CD14-positive monocyte (primary cell): ENCODE measurements at regions not wholly inside any gene's neighbourhood (a gene's known extent, or its start where the extent isn't known, plus 50 kb on each side); places are given as distances from the start of the nearest gene placed in this dataset.

Experiments
- DNase-seq, 3 donors: peaks; one replicate each; pipeline ENCODE4 v3.0.0-alpha.2; 2011 to 2022
- H2AFZ ChIP-seq: 2 replicates; pipeline ENCODE4 v1.6.0; 2012; ENCODE audit warnings: mild to moderate bottlenecking, low read depth, low read length, inconsistent platforms; ENCODE audit not compliant: insufficient read depth, poor library complexity, severe bottlenecking
- H3K27ac ChIP-seq, 2 donors: 1 replicate in 1 of 2; 2 replicates in 1 of 2; pipeline ENCODE4 v1.5.1; 2012 to 2013; ENCODE audit warnings: low read length in 2 of 2, control low read depth in 1 of 2, inconsistent platforms in 1 of 2, low read depth in 1 of 2, mild to moderate bottlenecking in 1 of 2
- H3K27me3 ChIP-seq, 2 donors: one replicate each; pipeline versions ENCODE4 v1.6.0 to v1.6.1; 2011 to 2013; ENCODE audit warnings: low read length in 2 of 2; ENCODE audit not compliant: control insufficient read depth in 2 of 2, insufficient read depth in 2 of 2
- H3K36me3 ChIP-seq, 2 donors: replicated peaks in 1 of 2; 1 replicate in 1 of 2; 2 replicates in 1 of 2; pipeline versions ENCODE4 v1.5.1 to v1.6.1; 2012 to 2013; ENCODE audit warnings: low read length in 2 of 2, control low read depth in 1 of 2, inconsistent platforms in 1 of 2, mild to moderate bottlenecking in 1 of 2; ENCODE audit not compliant: insufficient read depth in 2 of 2, control insufficient read depth in 1 of 2
- H3K4me1 ChIP-seq, 2 donors: 1 replicate in 1 of 2; 2 replicates in 1 of 2; pipeline versions ENCODE4 v1.5.1 to v1.6.1; 2012 to 2013; ENCODE audit warnings: low read length in 2 of 2, control low read depth in 1 of 2, inconsistent platforms in 1 of 2, mild to moderate bottlenecking in 1 of 2, moderate library complexity in 1 of 2; ENCODE audit not compliant: insufficient read depth in 2 of 2, control insufficient read depth in 1 of 2
- H3K4me2 ChIP-seq: replicated peaks from 2 replicates; pipeline ENCODE3; 2012; ENCODE audit warnings: low read length, moderate library complexity, mild to moderate bottlenecking; ENCODE audit not compliant: poor library complexity, severe bottlenecking; ENCODE audit errors: extremely low read depth
- H3K4me3 ChIP-seq, 3 experiments: fragments of 200-600 bp in 1 of 3; sonication (generic) in 1 of 3; replicated peaks in 1 of 3; 1 replicate in 2 of 3; 2 replicates in 1 of 3; pipeline ENCODE4 v1.5.1; 2011 to 2013; ENCODE audit warnings: low read length in 3 of 3, mild to moderate bottlenecking in 3 of 3, control low read depth in 2 of 3, low read depth in 2 of 3, inconsistent platforms in 1 of 3, moderate library complexity in 1 of 3
- H3K79me2 ChIP-seq: 2 replicates; pipeline ENCODE4 v1.6.0; 2012; ENCODE audit warnings: mild to moderate bottlenecking, control low read depth, inconsistent platforms, low read length, moderate library complexity; ENCODE audit not compliant: insufficient read depth
- H3K9ac ChIP-seq: 2 replicates; pipeline ENCODE4 v1.6.0; 2017; ENCODE audit warnings: low read length, mild to moderate bottlenecking; ENCODE audit not compliant: insufficient read depth, poor library complexity, severe bottlenecking
- H3K9me3 ChIP-seq, 2 donors: replicated peaks in 1 of 2; 1 replicate in 1 of 2; 2 replicates in 1 of 2; pipeline versions ENCODE4 v1.5.1 to v1.6.1; 2012 to 2013; ENCODE audit warnings: low read length in 2 of 2, control low read depth in 1 of 2; ENCODE audit not compliant: control insufficient read depth in 1 of 2, insufficient read depth in 1 of 2
- H4K20me1 ChIP-seq: 2 replicates; pipeline ENCODE4 v1.6.0; 2012; ENCODE audit warnings: mild to moderate bottlenecking, low read length, control low read depth, moderate library complexity; ENCODE audit not compliant: insufficient read depth
- H3K27ac Mint-ChIP-seq, 7 donors: one replicate each; pipeline ENCODE4 v1.8.0; 2020; ENCODE audit warnings: mild to moderate bottlenecking in 7 of 7, mixed read lengths in 7 of 7, moderate library complexity in 6 of 7, inconsistent platforms in 2 of 7
- H3K27me3 Mint-ChIP-seq, 3 donors: one replicate each; pipeline ENCODE4 v1.8.0; 2021 to 2022; ENCODE audit warnings: low read depth in 3 of 3, mild to moderate bottlenecking in 3 of 3, mixed read lengths in 3 of 3, moderate library complexity in 3 of 3, inconsistent platforms in 1 of 3
- H3K36me3 Mint-ChIP-seq, 2 donors: one replicate each; pipeline ENCODE4 v1.8.0; 2020; ENCODE audit warnings: mixed read lengths in 2 of 2, inconsistent platforms in 1 of 2, mild to moderate bottlenecking in 1 of 2
- H3K4me1 Mint-ChIP-seq: one replicate; pipeline ENCODE4 v1.8.0; 2020; ENCODE audit warnings: mild to moderate bottlenecking, mixed read lengths
- H3K4me3 Mint-ChIP-seq, 2 donors: one replicate each; pipeline ENCODE4 v1.8.0; 2020; ENCODE audit warnings: mild to moderate bottlenecking in 2 of 2, mixed read lengths in 2 of 2, moderate library complexity in 1 of 2
- H3K9me3 Mint-ChIP-seq, 7 donors: one replicate each; pipeline ENCODE4 v1.8.0; 2020 to 2022; ENCODE audit warnings: mixed read lengths in 7 of 7, mild to moderate bottlenecking in 6 of 7, moderate library complexity in 6 of 7, inconsistent platforms in 2 of 7
- CTCF ChIP-seq: fragments of 200-600 bp; IDR thresholded peaks from one replicate; pipeline ENCODE4 v1.8.0; 2022; ENCODE audit warnings: antibody characterized with exemption, mild to moderate bottlenecking
- WGBS: methylation state at CpG from one replicate; pipeline ENCODE4 v1.1.5; 2013; ENCODE audit warnings: missing lambda C conversion rate; ENCODE audit not compliant: insufficient coverage; 5-methylcytosine and 5-hydroxymethylcytosine counted together
- intact Hi-C, 2 donors: fragments of 100-400 bp; cut with micrococcal nuclease; formaldehyde crosslinking; loops; one replicate each; pipeline versions ENCODE4 v1.15.0 to v1.15.1; 2023

GRCh38 chr1:187928288-187928687 lies 1099.5 kb downstream of the PLA2G4A start:
- no peak overlapping the region for H3K27ac Mint-ChIP-seq
- H3K4me3 Mint-ChIP-seq = no peak overlapping the region
- no peak overlapping the region for H3K4me3 ChIP-seq

GRCh38 chr1:187928696-187929095 lies 1099.9 kb downstream of the PLA2G4A start:
- Histone ChIP-seq H3K36me3 (no peaks in the 10 kb centered on the region), H4K20me1 (no peaks in the 10 kb centered on the region), H3K9me3 (no peaks in the 10 kb centered on the region), H3K27me3 (no peaks in the 10 kb centered on the region), H3K4me2 (no peak overlapping the region), H3K79me2 (no peaks in the 10 kb centered on the region), H2AFZ (no peak overlapping the region), H3K9ac (no peak overlapping the region), H3K4me3 (no peak overlapping the region), H3K27ac (no peak overlapping the region), H3K4me1 (no peaks in the 10 kb centered on the region)
- H3K4me3 Mint-ChIP-seq = no peak overlapping the region
- no peak for TF ChIP-seq CTCF
- peaks cover 0 to 3% (median 0%) of the 10 kb centered on the region in 7 donors for H3K9me3 Mint-ChIP-seq
- WGBS = no CpG with 5 or more reads among the region's 2 CpGs
- H3K36me3 Mint-ChIP-seq = no peaks in the 10 kb centered on the region
- no peaks in the 10 kb centered on the region for H3K4me1 Mint-ChIP-seq
- no peak overlapping the region for H3K27ac Mint-ChIP-seq
- H3K27me3 Mint-ChIP-seq = peaks cover 2% of the 10 kb centered on the region in 3 donors
- no peak for DNase-seq
- intact Hi-C loops = no loop called here

More at GRCh38 chr1:187928288-187928687, 1099.5 kb downstream of the PLA2G4A start:
- Mint-ChIP-seq H3K4me1 (no peaks in the 10 kb centered on the region), H3K27me3 (peaks cover 2% of the 10 kb centered on the region in 3 donors), H3K9me3 (peaks cover 0 to 3% (median 0%) of the 10 kb centered on the region in 7 donors), H3K36me3 (no peaks in the 10 kb centered on the region)
- no peak overlapping the region for H3K27ac ChIP-seq
- H2AFZ ChIP-seq = no peak overlapping the region
- no peaks in the 10 kb centered on the region for H3K4me1 ChIP-seq
- intact Hi-C loops = no loop called here
- no peaks in the 10 kb centered on the region for H3K27me3 ChIP-seq
- H3K9ac ChIP-seq = no peak overlapping the region
- DNase-seq = no peak
- 10% methylated on average over 2 of the region's 4 CpGs for WGBS
- H3K4me2 ChIP-seq = no peak overlapping the region
- TF ChIP-seq CTCF = no peak
- no peaks in the 10 kb centered on the region for H3K79me2 ChIP-seq
- H3K36me3 ChIP-seq = no peaks in the 10 kb centered on the region
- no peaks in the 10 kb centered on the region for H3K9me3 ChIP-seq
- no peaks in the 10 kb centered on the region for H4K20me1 ChIP-seq
